Nephron (organoid): ENCODE measurements at regions not wholly inside any gene's neighbourhood (a gene's known extent, or its start where the extent isn't known, plus 50 kb on each side); places are given as distances from the start of the nearest gene placed in this dataset.
A peak's percentile ranks its signal among the peaks of the same experiment; 100 is the strongest.
"Not testable (repeated sequence)": the region's sequence is repeated elsewhere in the genome, so short reads cannot be mapped to it uniquely, and the experiment has no call there.

Experiments used
- H3K27ac Mint-ChIP-seq, 3 experiments: 2 replicates each; pipeline ENCODE4 v1.8.0; 2020; ENCODE audit warnings: mixed read lengths in 3 of 3, mild to moderate bottlenecking in 2 of 3, moderate library complexity in 1 of 3
- H3K27me3 Mint-ChIP-seq: 2 replicates; pipeline ENCODE4 v1.8.0; 2021; ENCODE audit warnings: low read depth, mild to moderate bottlenecking, moderate library complexity, mixed read lengths
- H3K36me3 Mint-ChIP-seq: 2 replicates; pipeline ENCODE4 v1.8.0; 2020; ENCODE audit warnings: low read depth, mixed read lengths
- H3K4me1 Mint-ChIP-seq: 2 replicates; pipeline ENCODE4 v1.8.0; 2020; ENCODE audit warnings: mixed read lengths
- H3K4me3 Mint-ChIP-seq, 3 experiments: 2 replicates each; pipeline ENCODE4 v1.8.0; 2020; ENCODE audit warnings: mild to moderate bottlenecking in 3 of 3, mixed read lengths in 3 of 3, moderate library complexity in 2 of 3
- H3K9me3 Mint-ChIP-seq: 2 replicates; pipeline ENCODE4 v1.8.0; 2020; ENCODE audit warnings: mixed read lengths
- CTCF ChIP-seq, 3 experiments: fragments of 200-600 bp; sonication (generic); IDR thresholded peaks; one replicate each; pipeline ENCODE4 v1.5.0; 2021; ENCODE audit warnings: antibody characterized with exemption in 3 of 3; ENCODE audit not compliant: unreplicated experiment in 3 of 3

- Mint-ChIP-seq H3K4me3 (no peak overlapping the region), H3K36me3 (no peaks in the 10 kb centered on the region), H3K27ac (no peak overlapping the region), H3K9me3 (peaks cover 16% of the 10 kb centered on the region), H3K4me1 (no peaks in the 10 kb centered on the region), H3K27me3 (peaks cover 4% of the 10 kb centered on the region)
- TF ChIP-seq CTCF (IDR thresholded peaks at IDR 0.05; ENCODE audit: unreplicated experiment in 3 of 3) = no peak
Measured at GRCh38 chrX:81390237-81390636, 188.3 kb downstream of the SH3BGRL start.

GRCh38 chrX:81392396-81392795 lies 190.5 kb downstream of the SH3BGRL start:
- no peak for TF ChIP-seq CTCF (IDR thresholded peaks at IDR 0.05; ENCODE audit: unreplicated experiment in 3 of 3)
- no peaks in the 10 kb centered on the region for H3K4me1 Mint-ChIP-seq

GRCh38 chrX:81405781-81406180 lies 203.9 kb downstream of the SH3BGRL start:
- H3K9me3 Mint-ChIP-seq = peaks cover 2% of the 10 kb centered on the region
- H3K4me1 Mint-ChIP-seq = peaks cover 5% of the 10 kb centered on the region
- no peaks in the 10 kb centered on the region for H3K36me3 Mint-ChIP-seq
- H3K27ac Mint-ChIP-seq = peak overlapping the region; percentile 92 to 94 (median 93)
- no peak for TF ChIP-seq CTCF (IDR thresholded peaks at IDR 0.05; ENCODE audit: unreplicated experiment in 3 of 3)
- peak overlapping the region in 1 of 3 experiments; percentile 24 for H3K4me3 Mint-ChIP-seq
- H3K27me3 Mint-ChIP-seq = peaks cover 3% of the 10 kb centered on the region

More at GRCh38 chrX:81392396-81392795, 190.5 kb downstream of the SH3BGRL start:
- no peak overlapping the region for H3K4me3 Mint-ChIP-seq
- no peaks in the 10 kb centered on the region for H3K36me3 Mint-ChIP-seq
- peaks cover 5% of the 10 kb centered on the region for H3K9me3 Mint-ChIP-seq
- no peak overlapping the region for H3K27ac Mint-ChIP-seq
- peaks cover 4% of the 10 kb centered on the region for H3K27me3 Mint-ChIP-seq

GRCh38 chrX:81411517-81411916 lies 209.6 kb downstream of the SH3BGRL start:
- peaks cover 3% of the 10 kb centered on the region for H3K27me3 Mint-ChIP-seq
- H3K4me1 Mint-ChIP-seq = peaks cover 2% of the 10 kb centered on the region
- no peak overlapping the region for H3K27ac Mint-ChIP-seq
- TF ChIP-seq CTCF (IDR thresholded peaks at IDR 0.05; ENCODE audit: unreplicated experiment in 3 of 3) = no peak
- H3K4me3 Mint-ChIP-seq = no peak overlapping the region
- H3K36me3 Mint-ChIP-seq = no peaks in the 10 kb centered on the region
- H3K9me3 Mint-ChIP-seq = no peaks in the 10 kb centered on the region

- Mint-ChIP-seq H3K27ac (no peak overlapping the region), H3K4me3 (no peak overlapping the region), H3K36me3 (no peaks in the 10 kb centered on the region), H3K27me3 (peaks cover 3% of the 10 kb centered on the region), H3K4me1 (no peaks in the 10 kb centered on the region), H3K9me3 (no peaks in the 10 kb centered on the region)
- no peak for TF ChIP-seq CTCF (IDR thresholded peaks at IDR 0.05; ENCODE audit: unreplicated experiment in 3 of 3)
Measured at GRCh38 chrX:81412428-81412827, 210.5 kb downstream of the SH3BGRL start.

GRCh38 chrX:81412857-81413256 lies 211.0 kb downstream of the SH3BGRL start:
- not testable (repeated sequence) for H3K27me3 Mint-ChIP-seq, H3K4me1 Mint-ChIP-seq, H3K36me3 Mint-ChIP-seq, H3K27ac Mint-ChIP-seq, H3K4me3 Mint-ChIP-seq, H3K9me3 Mint-ChIP-seq
